HepG2 (cell line): ENCODE measurements at regions not wholly inside any gene's neighbourhood (a gene's known extent, or its start where the extent isn't known, plus 50 kb on each side); places are given as distances from the start of the nearest gene placed in this dataset.

Experiments
- ATAC-seq: fragments of 200-7000 bp; cut with Tn5 transposase; 3 replicates; pipeline ENCODE4 v1.9.1; 2020; ENCODE audit warnings: mild to moderate bottlenecking, moderate library complexity
- BruUV-seq: library from RNA; stranded (reverse); fragments of 400-500 nt; replicated peaks from 2 replicates; lab custom pipeline; 2021; lab: Mats Ljungman, UMichigan
- CTCF ChIA-PET: fragments of 300-600 bp; formaldehyde crosslinking; extraction: SDS; loops from one replicate; lab custom pipeline; 2021; ENCODE audit warnings: low total read pairs, inconsistent platforms, low intra/inter-chr PET ratio; lab: Yijun Ruan, JAX
- POLR2A ChIA-PET: fragments of 350-600 bp; sonication (Branson Sonifier 250); formaldehyde crosslinking; loops from one replicate; lab custom pipeline; 2020; ENCODE audit warnings: antibody characterized with exemption, inconsistent platforms; lab: Yijun Ruan, JAX
- DNase-seq: peaks from one replicate; pipeline ENCODE4 v3.0.0-alpha.2; 2015; ENCODE audit warnings: low spot score
- FAIRE-seq: peaks from 3 replicates; lab custom pipeline; 2011; peaks lifted over from hg19 to GRCh38; lab: Jason Lieb, UNC
- H2AFZ ChIP-seq: one replicate; pipeline ENCODE4 v1.6.1; 2011; ENCODE audit warnings: low read length, inconsistent platforms
- H3K27ac ChIP-seq: fragments of 300-600 bp; 3 replicates; pipeline ENCODE4 v1.8.0; 2011; ENCODE audit warnings: mixed run types, mild to moderate bottlenecking, mixed read lengths, low read length, inconsistent platforms; ENCODE audit not compliant: insufficient read depth; ENCODE audit errors: extremely low read length
- H3K27me3 ChIP-seq, 2 experiments: fragments of 200-600 bp in 1 of 2; 2 replicates in 1 of 2; 3 replicates in 1 of 2; pipeline versions ENCODE4 v1.6.0 to v1.8.0; 2011; ENCODE audit warnings: low read length in 2 of 2, mild to moderate bottlenecking in 2 of 2, moderate library complexity in 2 of 2, inconsistent platforms in 1 of 2; ENCODE audit not compliant: insufficient read depth in 2 of 2, control insufficient read depth in 1 of 2
- H3K36me3 ChIP-seq, 2 experiments: fragments of 200-600 bp in 1 of 2; replicated peaks in 1 of 2; 2 replicates in 1 of 2; 3 replicates in 1 of 2; pipeline versions ENCODE4 v1.5.1 to v1.8.0; 2011; ENCODE audit warnings: low read length in 2 of 2, inconsistent platforms in 1 of 2; ENCODE audit not compliant: insufficient read depth in 2 of 2, control insufficient read depth in 1 of 2
- H3K4me1 ChIP-seq: 2 replicates; pipeline ENCODE4 v1.5.1; 2012; ENCODE audit warnings: low read length, inconsistent platforms; ENCODE audit not compliant: insufficient read depth
- H3K4me2 ChIP-seq: 2 replicates; pipeline ENCODE4 v1.6.0; 2011; ENCODE audit warnings: low read depth, low read length, inconsistent platforms
- H3K4me3 ChIP-seq, 3 experiments: fragments of 200-600 bp in 1 of 3; sonication (generic), shearing (Covaris generic) in 1 of 3; replicated peaks in 1 of 3; 2 replicates each; pipeline ENCODE4 v1.5.1; 2011 to 2016; ENCODE audit warnings: low read length in 3 of 3, inconsistent platforms in 2 of 3, low read depth in 2 of 3, mild to moderate bottlenecking in 2 of 3, control low read depth in 1 of 3, mixed read lengths in 1 of 3; ENCODE audit not compliant: insufficient read depth in 1 of 3
- H3K79me2 ChIP-seq: one replicate; pipeline ENCODE4 v1.6.1; 2011; ENCODE audit warnings: low read length, inconsistent platforms; ENCODE audit not compliant: insufficient read depth
- H3K9ac ChIP-seq: 2 replicates; pipeline ENCODE4 v1.6.0; 2011; ENCODE audit warnings: mild to moderate bottlenecking, low read depth, low read length, inconsistent platforms; ENCODE audit not compliant: insufficient read depth
- H3K9me3 ChIP-seq: 2 replicates; pipeline ENCODE4 v1.5.1; 2012; ENCODE audit warnings: mild to moderate bottlenecking, low read length
- H4K20me1 ChIP-seq: 2 replicates; pipeline ENCODE4 v1.6.0; 2011; ENCODE audit warnings: inconsistent platforms, mild to moderate bottlenecking, low read length, moderate library complexity; ENCODE audit not compliant: insufficient read depth
- ATF7 ChIP-seq, 2 experiments: fragments of 450-650 bp in 1 of 2; sonication (generic) in 1 of 2; formaldehyde crosslinking in 1 of 2; IDR thresholded peaks; 2 replicates each; pipeline versions ENCODE4 v1.4.0 to v1.6.1; 2016 to 2020; ENCODE audit warnings: antibody characterized with exemption in 1 of 2, mild to moderate bottlenecking in 1 of 2, missing genetic modification reagents in 1 of 2
- ATM ChIP-seq: fragments of 450-650 bp; IDR thresholded peaks from 2 replicates; pipeline ENCODE4 v1.7.1; 2017; ENCODE audit warnings: mild to moderate bottlenecking, borderline replicate concordance
- CHCHD3 ChIP-seq: sonication (generic); formaldehyde crosslinking; IDR thresholded peaks from 2 replicates; pipeline ENCODE4 v1.8.0; 2022; ENCODE audit warnings: mild to moderate bottlenecking, missing genetic modification reagents, moderate library complexity
- DNMT3B ChIP-seq: conservative IDR thresholded peaks from 2 replicates; pipeline ENCODE4 v1.6.1; 2016; ENCODE audit warnings: missing biosample characterization, control low read depth
- FOXO1 ChIP-seq: sonication (generic); formaldehyde crosslinking; IDR thresholded peaks from 2 replicates; pipeline ENCODE4 v1.4.0; 2020; ENCODE audit warnings: missing genetic modification reagents
- KAT8 ChIP-seq: IDR thresholded peaks from 2 replicates; pipeline ENCODE4 v1.6.1; 2016; ENCODE audit warnings: missing genetic modification reagents, missing compliant biosample characterization
- KLF13 ChIP-seq: sonication (generic); formaldehyde crosslinking; IDR thresholded peaks from 2 replicates; pipeline ENCODE4 v1.4.0; 2020; ENCODE audit warnings: mild to moderate bottlenecking, missing genetic modification reagents
- PRPF4 ChIP-seq: fragments of 200-400 bp; formaldehyde crosslinking; IDR thresholded peaks from 2 replicates; pipeline ENCODE4 v1.6.1; 2016; ENCODE audit warnings: low read length, low read depth; ENCODE audit not compliant: poor library complexity, severe bottlenecking
- REL ChIP-seq: sonication (generic); formaldehyde crosslinking; conservative IDR thresholded peaks from 2 replicates; pipeline ENCODE4 v1.8.0; 2022; ENCODE audit warnings: mild to moderate bottlenecking, missing genetic modification reagents, moderate library complexity
- SRF ChIP-seq: IDR thresholded peaks from 2 replicates; pipeline ENCODE4 v1.6.1; 2011; ENCODE audit warnings: mild to moderate bottlenecking, low read depth, low read length, moderate library complexity
- THYN1 ChIP-seq: sonication (generic); formaldehyde crosslinking; IDR thresholded peaks from 2 replicates; pipeline ENCODE4 v1.8.1; 2023; ENCODE audit warnings: low read depth, mild to moderate bottlenecking, moderate library complexity, missing genetic modification reagents, borderline replicate concordance
- ZFP36L2 ChIP-seq: sonication (generic); formaldehyde crosslinking; IDR thresholded peaks from 2 replicates; pipeline ENCODE4 v1.4.0; 2020; ENCODE audit warnings: missing genetic modification reagents
- ZNF274 ChIP-seq: sonication (generic); formaldehyde crosslinking; IDR thresholded peaks from 2 replicates; pipeline ENCODE4 v1.5.1; 2020; ENCODE audit warnings: mild to moderate bottlenecking, missing genetic modification reagents
- WGBS: methylation state at CpG from one replicate; pipeline ENCODE4 v1.1.6; 2017; ENCODE audit warnings: low lambda C conversion rate; 5-methylcytosine and 5-hydroxymethylcytosine counted together
- in situ Hi-C: cut with HindIII; loops from 2 replicates; pipeline ENCODE4 v1.10.0; 2017; ENCODE audit warnings: low pct_unique_long_range_greater_than_20kb; ENCODE audit not compliant: extremely low pct_ligation_motif_present
- intact Hi-C: fragments of 100-400 bp; cut with micrococcal nuclease; formaldehyde crosslinking; loops from one replicate; pipeline ENCODE4 v1.10.0; 2022; ENCODE audit not compliant: unreplicated experiment
- TF ChIP-seq, protein P1 (sequence below): sonication (generic); formaldehyde crosslinking; IDR thresholded peaks from 2 replicates; pipeline ENCODE4 v1.4.0; 2020; ENCODE audit warnings: mild to moderate bottlenecking, missing genetic modification reagents
- TF ChIP-seq, protein P2 (sequence below): sonication (generic); formaldehyde crosslinking; IDR thresholded peaks from 2 replicates; pipeline ENCODE4 v1.4.0; 2020; ENCODE audit warnings: missing genetic modification reagents

DNA sequence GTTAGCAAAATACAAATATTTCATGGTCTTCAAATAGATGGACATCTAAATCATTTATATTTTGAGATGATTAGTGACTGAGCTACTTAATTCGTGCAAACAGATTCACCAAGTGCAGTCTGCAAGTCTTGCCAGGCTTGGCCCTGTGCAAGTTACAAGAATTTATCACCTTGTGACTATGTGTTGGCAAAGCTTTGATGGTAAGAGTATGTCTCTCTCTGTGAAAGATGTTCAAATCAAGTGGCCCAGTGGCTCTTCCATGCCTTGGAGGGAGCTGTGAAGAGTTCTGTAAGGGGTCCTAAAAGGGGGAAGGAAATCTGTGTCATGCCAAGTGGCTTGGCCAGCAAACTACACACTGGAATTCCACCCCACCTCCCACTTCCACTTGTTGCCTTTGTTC is 397.3 kb downstream of the TYW1 start:
- ChIA-PET CTCF (no interaction called here), POLR2A (no interaction called here)
- H3K4me1 ChIP-seq = no peaks in the 10 kb centered on the region
- no peak overlapping the region for H3K4me2 ChIP-seq
- FAIRE-seq (no peak), ATAC-seq (no peak), DNase-seq (no peak)
- 0% methylated on average over 1 of the region's 1 CpG for WGBS
- no peaks in the 10 kb centered on the region for H4K20me1 ChIP-seq
- H3K9ac ChIP-seq = no peak overlapping the region
- no peaks in the 10 kb centered on the region for H3K9me3 ChIP-seq
- peaks cover 1 to 7% of the 10 kb centered on the region in 2 experiments; a peak in 1 of 5 replicates for H3K27me3 ChIP-seq
- no peaks in the 10 kb centered on the region for H3K79me2 ChIP-seq
- in situ Hi-C loops = no loop called here
- BruUV-seq = no TSS peak
- H3K36me3 ChIP-seq = no peaks in the 10 kb centered on the region
- H3K27ac ChIP-seq = no peak overlapping the region
- H3K4me3 ChIP-seq = no peak overlapping the region
- intact Hi-C loops = no loop called here
- no peak overlapping the region for H2AFZ ChIP-seq
- TF ChIP-seq THYN1 (CRISPR knock-in tag) (no peak), DNMT3B (CRISPR knock-in tag) (no peak), ATF7 (IDR thresholded peaks at IDR 0.05) (no peak), ATF7 (CRISPR knock-in tag; IDR thresholded peaks at IDR 0.05) (no peak), ZNF274 (CRISPR knock-in tag) (no peak), SRF (no peak), ZFP36L2 (CRISPR knock-in tag) (no peak), ATM (no peak), CHCHD3 (CRISPR knock-in tag) (no peak), FOXO1 (no peak), KLF13 (CRISPR knock-in tag) (no peak), KAT8 (no peak), REL (CRISPR knock-in tag) (no peak), PRPF4 (no peak)
- TF ChIP-seq, protein P1, sequence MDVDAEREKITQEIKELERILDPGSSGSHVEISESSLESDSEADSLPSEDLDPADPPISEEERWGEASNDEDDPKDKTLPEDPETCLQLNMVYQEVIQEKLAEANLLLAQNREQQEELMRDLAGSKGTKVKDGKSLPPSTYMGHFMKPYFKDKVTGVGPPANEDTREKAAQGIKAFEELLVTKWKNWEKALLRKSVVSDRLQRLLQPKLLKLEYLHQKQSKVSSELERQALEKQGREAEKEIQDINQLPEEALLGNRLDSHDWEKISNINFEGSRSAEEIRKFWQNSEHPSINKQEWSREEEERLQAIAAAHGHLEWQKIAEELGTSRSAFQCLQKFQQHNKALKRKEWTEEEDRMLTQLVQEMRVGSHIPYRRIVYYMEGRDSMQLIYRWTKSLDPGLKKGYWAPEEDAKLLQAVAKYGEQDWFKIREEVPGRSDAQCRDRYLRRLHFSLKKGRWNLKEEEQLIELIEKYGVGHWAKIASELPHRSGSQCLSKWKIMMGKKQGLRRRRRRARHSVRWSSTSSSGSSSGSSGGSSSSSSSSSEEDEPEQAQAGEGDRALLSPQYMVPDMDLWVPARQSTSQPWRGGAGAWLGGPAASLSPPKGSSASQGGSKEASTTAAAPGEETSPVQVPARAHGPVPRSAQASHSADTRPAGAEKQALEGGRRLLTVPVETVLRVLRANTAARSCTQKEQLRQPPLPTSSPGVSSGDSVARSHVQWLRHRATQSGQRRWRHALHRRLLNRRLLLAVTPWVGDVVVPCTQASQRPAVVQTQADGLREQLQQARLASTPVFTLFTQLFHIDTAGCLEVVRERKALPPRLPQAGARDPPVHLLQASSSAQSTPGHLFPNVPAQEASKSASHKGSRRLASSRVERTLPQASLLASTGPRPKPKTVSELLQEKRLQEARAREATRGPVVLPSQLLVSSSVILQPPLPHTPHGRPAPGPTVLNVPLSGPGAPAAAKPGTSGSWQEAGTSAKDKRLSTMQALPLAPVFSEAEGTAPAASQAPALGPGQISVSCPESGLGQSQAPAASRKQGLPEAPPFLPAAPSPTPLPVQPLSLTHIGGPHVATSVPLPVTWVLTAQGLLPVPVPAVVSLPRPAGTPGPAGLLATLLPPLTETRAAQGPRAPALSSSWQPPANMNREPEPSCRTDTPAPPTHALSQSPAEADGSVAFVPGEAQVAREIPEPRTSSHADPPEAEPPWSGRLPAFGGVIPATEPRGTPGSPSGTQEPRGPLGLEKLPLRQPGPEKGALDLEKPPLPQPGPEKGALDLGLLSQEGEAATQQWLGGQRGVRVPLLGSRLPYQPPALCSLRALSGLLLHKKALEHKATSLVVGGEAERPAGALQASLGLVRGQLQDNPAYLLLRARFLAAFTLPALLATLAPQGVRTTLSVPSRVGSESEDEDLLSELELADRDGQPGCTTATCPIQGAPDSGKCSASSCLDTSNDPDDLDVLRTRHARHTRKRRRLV (CRISPR knock-in tag) = no peak
- TF ChIP-seq, protein P2, sequence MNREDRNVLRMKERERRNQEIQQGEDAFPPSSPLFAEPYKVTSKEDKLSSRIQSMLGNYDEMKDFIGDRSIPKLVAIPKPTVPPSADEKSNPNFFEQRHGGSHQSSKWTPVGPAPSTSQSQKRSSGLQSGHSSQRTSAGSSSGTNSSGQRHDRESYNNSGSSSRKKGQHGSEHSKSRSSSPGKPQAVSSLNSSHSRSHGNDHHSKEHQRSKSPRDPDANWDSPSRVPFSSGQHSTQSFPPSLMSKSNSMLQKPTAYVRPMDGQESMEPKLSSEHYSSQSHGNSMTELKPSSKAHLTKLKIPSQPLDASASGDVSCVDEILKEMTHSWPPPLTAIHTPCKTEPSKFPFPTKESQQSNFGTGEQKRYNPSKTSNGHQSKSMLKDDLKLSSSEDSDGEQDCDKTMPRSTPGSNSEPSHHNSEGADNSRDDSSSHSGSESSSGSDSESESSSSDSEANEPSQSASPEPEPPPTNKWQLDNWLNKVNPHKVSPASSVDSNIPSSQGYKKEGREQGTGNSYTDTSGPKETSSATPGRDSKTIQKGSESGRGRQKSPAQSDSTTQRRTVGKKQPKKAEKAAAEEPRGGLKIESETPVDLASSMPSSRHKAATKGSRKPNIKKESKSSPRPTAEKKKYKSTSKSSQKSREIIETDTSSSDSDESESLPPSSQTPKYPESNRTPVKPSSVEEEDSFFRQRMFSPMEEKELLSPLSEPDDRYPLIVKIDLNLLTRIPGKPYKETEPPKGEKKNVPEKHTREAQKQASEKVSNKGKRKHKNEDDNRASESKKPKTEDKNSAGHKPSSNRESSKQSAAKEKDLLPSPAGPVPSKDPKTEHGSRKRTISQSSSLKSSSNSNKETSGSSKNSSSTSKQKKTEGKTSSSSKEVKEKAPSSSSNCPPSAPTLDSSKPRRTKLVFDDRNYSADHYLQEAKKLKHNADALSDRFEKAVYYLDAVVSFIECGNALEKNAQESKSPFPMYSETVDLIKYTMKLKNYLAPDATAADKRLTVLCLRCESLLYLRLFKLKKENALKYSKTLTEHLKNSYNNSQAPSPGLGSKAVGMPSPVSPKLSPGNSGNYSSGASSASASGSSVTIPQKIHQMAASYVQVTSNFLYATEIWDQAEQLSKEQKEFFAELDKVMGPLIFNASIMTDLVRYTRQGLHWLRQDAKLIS (CRISPR knock-in tag) = no peak
